Osteoblast (primary cell): ENCODE measurements at regions not wholly inside any gene's neighbourhood (a gene's known extent, or its start where the extent isn't known, plus 50 kb on each side); places are given as distances from the start of the nearest gene placed in this dataset.

Experiments
- DNase-seq: peaks from one replicate; pipeline ENCODE4 v3.0.0; 2011; ENCODE audit warnings: low spot score, mixed read lengths; ENCODE audit not compliant: insufficient read length; ENCODE audit errors: missing footprints
- H2AFZ ChIP-seq: 2 replicates; pipeline ENCODE4 v1.6.0; 2011; ENCODE audit warnings: mild to moderate bottlenecking, low read length
- H3K27ac ChIP-seq: 2 replicates; pipeline ENCODE4 v1.5.1; 2011; ENCODE audit warnings: mild to moderate bottlenecking, low read depth, low read length, moderate library complexity
- H3K27me3 ChIP-seq: 2 replicates; pipeline ENCODE4 v1.6.0; 2012; ENCODE audit warnings: mild to moderate bottlenecking, control low read depth, inconsistent platforms, low read length, moderate library complexity; ENCODE audit not compliant: insufficient read depth
- H3K36me3 ChIP-seq: 2 replicates; pipeline ENCODE4 v1.5.1; 2011; ENCODE audit warnings: mild to moderate bottlenecking, low read length, control low read depth, moderate library complexity; ENCODE audit not compliant: insufficient read depth
- H3K4me1 ChIP-seq: 2 replicates; pipeline ENCODE4 v1.5.1; 2011; ENCODE audit warnings: mild to moderate bottlenecking, low read length, control low read depth, moderate library complexity; ENCODE audit not compliant: insufficient read depth
- H3K4me2 ChIP-seq: 2 replicates; pipeline ENCODE4 v1.6.0; 2011; ENCODE audit warnings: mild to moderate bottlenecking, low read length; ENCODE audit not compliant: insufficient read depth
- H3K4me3 ChIP-seq: fragments of 200-600 bp; sonication (generic); 3 replicates; pipeline ENCODE4 v1.5.1; 2012; ENCODE audit warnings: mild to moderate bottlenecking, low read length, inconsistent platforms; ENCODE audit not compliant: insufficient read depth
- H3K79me2 ChIP-seq: 2 replicates; pipeline ENCODE4 v1.6.0; 2012; ENCODE audit warnings: mild to moderate bottlenecking, low read length, control low read depth, inconsistent platforms; ENCODE audit not compliant: insufficient read depth
- H3K9me3 ChIP-seq: 2 replicates; pipeline ENCODE4 v1.5.1; 2011; ENCODE audit warnings: low read depth, low read length, control low read depth
- H4K20me1 ChIP-seq: 2 replicates; pipeline ENCODE4 v1.6.0; 2012; ENCODE audit warnings: mild to moderate bottlenecking, low read length, control low read depth; ENCODE audit not compliant: insufficient read depth
- TF ChIP-seq, protein P1 (sequence below): IDR thresholded peaks from 2 replicates; pipeline ENCODE4 v1.5.1; 2011; ENCODE audit warnings: mild to moderate bottlenecking, low read depth, low read length, moderate library complexity; ENCODE audit errors: extremely low read depth

- Histone ChIP-seq H2AFZ (no peak overlapping the region), H3K36me3 (no peaks in the 10 kb centered on the region), H4K20me1 (no peaks in the 10 kb centered on the region), H3K79me2 (no peaks in the 10 kb centered on the region), H3K9me3 (no peaks in the 10 kb centered on the region), H3K27ac (no peak overlapping the region), H3K4me2 (no peak overlapping the region), H3K27me3 (no peaks in the 10 kb centered on the region), H3K4me1 (no peaks in the 10 kb centered on the region), H3K4me3 (no peak overlapping the region)
- DNase-seq: no peak
- TF ChIP-seq, protein P1, sequence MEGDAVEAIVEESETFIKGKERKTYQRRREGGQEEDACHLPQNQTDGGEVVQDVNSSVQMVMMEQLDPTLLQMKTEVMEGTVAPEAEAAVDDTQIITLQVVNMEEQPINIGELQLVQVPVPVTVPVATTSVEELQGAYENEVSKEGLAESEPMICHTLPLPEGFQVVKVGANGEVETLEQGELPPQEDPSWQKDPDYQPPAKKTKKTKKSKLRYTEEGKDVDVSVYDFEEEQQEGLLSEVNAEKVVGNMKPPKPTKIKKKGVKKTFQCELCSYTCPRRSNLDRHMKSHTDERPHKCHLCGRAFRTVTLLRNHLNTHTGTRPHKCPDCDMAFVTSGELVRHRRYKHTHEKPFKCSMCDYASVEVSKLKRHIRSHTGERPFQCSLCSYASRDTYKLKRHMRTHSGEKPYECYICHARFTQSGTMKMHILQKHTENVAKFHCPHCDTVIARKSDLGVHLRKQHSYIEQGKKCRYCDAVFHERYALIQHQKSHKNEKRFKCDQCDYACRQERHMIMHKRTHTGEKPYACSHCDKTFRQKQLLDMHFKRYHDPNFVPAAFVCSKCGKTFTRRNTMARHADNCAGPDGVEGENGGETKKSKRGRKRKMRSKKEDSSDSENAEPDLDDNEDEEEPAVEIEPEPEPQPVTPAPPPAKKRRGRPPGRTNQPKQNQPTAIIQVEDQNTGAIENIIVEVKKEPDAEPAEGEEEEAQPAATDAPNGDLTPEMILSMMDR: no peak
Observed at GRCh38 chr5:61949679-61950435, 356.1 kb upstream of the KIF2A start.

DNA sequence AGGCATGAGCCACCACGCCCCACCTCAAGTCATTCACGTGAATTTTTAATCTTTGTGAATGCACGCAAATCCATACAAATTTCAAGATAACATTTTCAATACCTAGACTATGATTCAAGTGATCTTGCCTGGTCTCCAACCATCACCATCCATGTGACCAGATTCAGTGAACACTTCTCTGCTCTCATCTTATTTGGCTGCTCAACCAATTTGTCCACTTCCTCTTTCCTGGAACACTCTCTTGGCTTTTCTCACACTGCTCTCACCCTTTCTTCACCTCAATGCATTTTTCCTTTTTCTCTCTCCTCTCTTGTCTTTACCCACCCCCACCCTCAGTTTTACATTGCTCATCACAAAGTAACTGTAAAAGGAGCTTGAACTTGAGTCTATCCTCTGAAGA lies 354.7 kb upstream of the KIF2A start:
- Histone ChIP-seq H3K79me2 (no peaks in the 10 kb centered on the region), H4K20me1 (no peaks in the 10 kb centered on the region), H3K36me3 (no peaks in the 10 kb centered on the region), H3K4me2 (no peak overlapping the region), H3K27ac (no peak overlapping the region), H2AFZ (no peak overlapping the region), H3K27me3 (no peaks in the 10 kb centered on the region), H3K9me3 (no peaks in the 10 kb centered on the region), H3K4me3 (no peak overlapping the region), H3K4me1 (no peaks in the 10 kb centered on the region)
- TF ChIP-seq, protein P1: no peak
- no peak for DNase-seq

GRCh38 chr5:61953913-61954312 lies 352.1 kb upstream of the KIF2A start:
- Histone ChIP-seq H3K4me3 (no peak overlapping the region), H3K4me1 (no peaks in the 10 kb centered on the region)
- DNase-seq: no peak

DNA sequence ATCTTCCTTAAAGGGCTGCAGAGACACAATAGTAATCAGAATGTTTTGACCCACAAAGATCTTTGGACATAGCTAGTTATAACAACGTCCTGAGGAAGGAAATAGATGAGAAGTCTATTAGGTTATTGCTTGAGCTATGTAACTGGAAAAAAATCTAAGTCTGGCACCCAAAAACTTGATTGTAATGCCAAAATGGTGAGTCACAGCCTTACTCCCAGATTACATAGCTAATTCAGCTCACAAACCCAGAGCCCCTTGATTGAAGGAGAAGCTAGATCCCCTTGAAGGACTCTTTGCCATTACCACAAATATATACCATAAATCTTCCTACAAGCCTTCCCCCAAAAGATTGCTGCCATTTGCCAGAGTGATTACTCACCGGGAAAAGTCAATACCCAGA lies 341.8 kb upstream of the KIF2A start:
- DNase-seq: no peak
- Histone ChIP-seq H3K27me3 (no peaks in the 10 kb centered on the region), H3K4me2 (no peak overlapping the region), H3K4me3 (no peak overlapping the region), H4K20me1 (no peaks in the 10 kb centered on the region), H2AFZ (no peak overlapping the region), H3K27ac (no peak overlapping the region), H3K79me2 (no peaks in the 10 kb centered on the region), H3K9me3 (no peaks in the 10 kb centered on the region), H3K4me1 (no peaks in the 10 kb centered on the region), H3K36me3 (no peaks in the 10 kb centered on the region)
- TF ChIP-seq, protein P1: no peak

More at GRCh38 chr5:61953913-61954312, 352.1 kb upstream of the KIF2A start:
- H3K36me3 ChIP-seq: no peaks in the 10 kb centered on the region
- TF ChIP-seq, protein P1: no peak
- no peak overlapping the region for H3K4me2 ChIP-seq
- no peaks in the 10 kb centered on the region for H3K27me3 ChIP-seq
- no peaks in the 10 kb centered on the region for H3K9me3 ChIP-seq
- H3K79me2 ChIP-seq: no peaks in the 10 kb centered on the region
- no peak overlapping the region for H2AFZ ChIP-seq
- no peaks in the 10 kb centered on the region for H4K20me1 ChIP-seq
- H3K27ac ChIP-seq: no peak overlapping the region
